Heart left ventricle (tissue), 16 donors: ENCODE measurements at regions not wholly inside any gene's neighbourhood (a gene's known extent, or its start where the extent isn't known, plus 50 kb on each side); places are given as distances from the start of the nearest gene placed in this dataset.

ENCODE experiments used
- ATAC-seq, 4 donors: fragments of 200-7000 bp; cut with Tn5 transposase; one replicate each; pipeline ENCODE4 v1.9.1; 2020 to 2022; ENCODE audit warnings: moderate library complexity in 4 of 4, mild to moderate bottlenecking in 3 of 4, moderate number of reproducible peaks in 1 of 4
- DNase-seq, 5 donors: peaks; one replicate each; pipeline ENCODE4 v3.0.0-alpha.2; 2020
- H3K27ac ChIP-seq, 12 donors: fragments of 200-600 bp; sonication (generic) in 4 of 12; one replicate each; pipeline versions ENCODE4 v1.5.0 to v1.8.0; 2016 to 2022; ENCODE audit warnings: mild to moderate bottlenecking in 2 of 12
- H3K27me3 ChIP-seq, 9 donors: fragments of 200-600 bp; sonication (generic) in 2 of 9; one replicate each; pipeline versions ENCODE4 v1.5.1 to v1.8.0; 2016 to 2022; ENCODE audit warnings: mild to moderate bottlenecking in 3 of 9
- H3K36me3 ChIP-seq, 9 donors: fragments of 200-600 bp; sonication (generic) in 2 of 9; one replicate each; pipeline versions ENCODE4 v1.5.0 to v1.8.0; 2018 to 2022; ENCODE audit warnings: mild to moderate bottlenecking in 2 of 9
- H3K4me1 ChIP-seq, 12 donors: fragments of 200-600 bp; sonication (generic) in 4 of 12; one replicate each; pipeline versions ENCODE4 v1.5.0 to v1.8.0; 2016 to 2022; ENCODE audit warnings: mild to moderate bottlenecking in 3 of 12
- H3K4me3 ChIP-seq, 12 donors: fragments of 200-600 bp; sonication (generic) in 4 of 12; one replicate each; pipeline versions ENCODE4 v1.5.0 to v1.8.0; 2017 to 2022; ENCODE audit warnings: mild to moderate bottlenecking in 9 of 12, moderate library complexity in 4 of 12
- H3K9me3 ChIP-seq, 12 donors: fragments of 200-600 bp; sonication (generic) in 4 of 12; one replicate each; pipeline versions ENCODE4 v1.5.0 to v1.8.0; 2016 to 2022; ENCODE audit warnings: mild to moderate bottlenecking in 1 of 12
- CTCF ChIP-seq, 12 donors: fragments of 200-600 bp; sonication (generic) in 4 of 12; IDR thresholded peaks; one replicate each; pipeline versions ENCODE4 v1.5.0 to v1.8.0; 2018 to 2022; ENCODE audit warnings: antibody characterized with exemption in 12 of 12, mild to moderate bottlenecking in 5 of 12
- WGBS, 4 donors: extraction: QIAGEN DNeasy Blood & Tissue Kit in 2 of 4; methylation state at CpG; one replicate each; pipeline versions ENCODE4 v1.1.5 to v1.1.7; 2013 to 2018; 5-methylcytosine and 5-hydroxymethylcytosine counted together
- intact Hi-C, 10 donors: fragments of 100-400 bp; cut with DNase I; formaldehyde crosslinking; loops; one replicate each; pipeline versions ENCODE4 v1.11.1 to v1.14.2; 2022
- donor health status: ischemic (EF 13 %, LVEDD 7.1; RV severe dilation, severe dysfunction).
- donor health status: healthy with polysubstance abuse.
- donor health status: DM: no; HTN: yes; CAD: no.
- donor health status: DM: no; HTN: no; CAD: no.
- donor health status: ischemic (EF 25% LVEDD 6.9; RV normal size, moderate dysfunction).
- donor health status: ischemic (EF 25% LVEDD 5.7; RV mildly dilated, moderate dysfunction).
- donor health status: healthy.
- donor health status: DM: yes; HTN: yes; CAD: no.
- donor health status: ischemic (EF 35%, LVEDD 5.7; RV mildly dilated, moderate dysfunction).
- donor health status: nonischemic (EF 11% LVEDD 7.7; RV severe dilation, severe dysfunction).
- donor health status: DM: yes; HTN: yes; CAD: no.
- donor health status: PGD.
- donor health status: ischemic (EF 29% LVEDD 5.4; RV normal size, mild dysfunction).
- donor health status: nonischemic (EF 23%, LVEDD 6.1; RV moderate dilation, normal function).

- Histone ChIP-seq H3K36me3 (no peaks in the 10 kb centered on the region), H3K27ac (no peak overlapping the region), H3K27me3 (no peaks in the 10 kb centered on the region), H3K4me3 (no peak overlapping the region), H3K9me3 (peaks cover 0 to 9% (median 0%) of the 10 kb centered on the region in 12 donors), H3K4me1 (no peaks in the 10 kb centered on the region)
- intact Hi-C loops: no loop called here
- no peak for TF ChIP-seq CTCF (IDR thresholded peaks at IDR 0.05)
- 42 to 49% (median 44%) methylated on average over 3 of the region's 3 CpGs for WGBS, 4 donors
- no peak for DNase-seq
- ATAC-seq: no peak
Observed at GRCh38 chr16:55925242-55925641, 50.1 kb upstream of the CES5A start.
